ENCODE measurements at regions not wholly inside any gene's neighbourhood (a gene's known extent, or its start where the extent isn't known, plus 50 kb on each side); places are given as distances from the start of the nearest gene placed in this dataset.

GRCh38 chr9:89739916-89740315 is 135.1 kb downstream of the GADD45G start:
- Histone ChIP-seq H3K9me3 (ENCODE audit: control insufficient read depth, insufficient read depth, low read depth, low read length) (no peaks in the 10 kb centered on the region), H3K4me1 (ENCODE audit: control insufficient read depth, insufficient read depth, low read length) (no peaks in the 10 kb centered on the region), H3K27ac (ENCODE audit: extremely low read depth, low read depth, low read length) (no peak overlapping the region), H3K36me3 (ENCODE audit: control insufficient read depth in 2 of 2, insufficient read depth in 1 of 2, low read length in 2 of 2) (no peaks in the 10 kb centered on the region), H3K4me3 (ENCODE audit: low read depth, low read length) (no peak overlapping the region)
- TF ChIP-seq ZSCAN4 (tag by site-specific recombination; IDR thresholded peaks at IDR 0.05) (no peak), ZNF585B (tag by site-specific recombination; IDR thresholded peaks at IDR 0.05) (no peak), ZNF561 (tag by site-specific recombination; IDR thresholded peaks at IDR 0.05; ENCODE audit: borderline replicate concordance) (no peak), ZNF664 (tag by site-specific recombination; IDR thresholded peaks at IDR 0.05) (no peak), HOXA7 (CRISPR knock-in tag; IDR thresholded peaks at IDR 0.05; ENCODE audit: borderline replicate concordance) (no peak), ZNF776 (tag by site-specific recombination; IDR thresholded peaks at IDR 0.05; ENCODE audit: borderline replicate concordance) (no peak), KLF1 (tag by site-specific recombination; IDR thresholded peaks at IDR 0.05) (no peak), ZNF48 (tag by site-specific recombination; IDR thresholded peaks at IDR 0.05) (no peak), ZNF791 (tag by site-specific recombination; IDR thresholded peaks at IDR 0.05) (no peak)
- ChIA-PET CTCF (interaction anchor here (1.3 to 2.7 kb wide), 2 partner anchors 10 to 137 kb away, joined by 6 to 19 read pairs; no protein-coding TSS in a partner anchor), POLR2A (no interaction called here)

GRCh38 chr9:89740722-89741121 is 135.9 kb downstream of the GADD45G start:
- no peak overlapping the region for H3K27ac ChIP-seq (ENCODE audit: extremely low read depth, low read depth, low read length)
- no peaks in the 10 kb centered on the region for H3K36me3 ChIP-seq (ENCODE audit: control insufficient read depth in 2 of 2, insufficient read depth in 1 of 2, low read length in 2 of 2)
- no peaks in the 10 kb centered on the region for H3K9me3 ChIP-seq (ENCODE audit: control insufficient read depth, insufficient read depth, low read depth, low read length)
- no peak overlapping the region for H3K4me3 ChIP-seq (ENCODE audit: low read depth, low read length)
- ChIA-PET POLR2A (no interaction called here), CTCF (no interaction called here)
- no peak for TF ChIP-seq CTCF (tag by site-specific recombination; IDR thresholded peaks at IDR 0.05)
- TF ChIP-seq ZNF530 (tag by site-specific recombination; IDR thresholded peaks at IDR 0.05; ENCODE audit: low read depth), result no peak
- TF ChIP-seq REPIN1 (tag by site-specific recombination; IDR thresholded peaks at IDR 0.05; ENCODE audit: low read depth), result no peak
- TF ChIP-seq ZNF677 (tag by site-specific recombination; IDR thresholded peaks at IDR 0.05), result no peak
- TF ChIP-seq ZNF404 (tag by site-specific recombination; IDR thresholded peaks at IDR 0.05), result no peak
- no peak for TF ChIP-seq ZNF580 (tag by site-specific recombination; IDR thresholded peaks at IDR 0.05)
- no peak for TF ChIP-seq HOXA7 (CRISPR knock-in tag; IDR thresholded peaks at IDR 0.05; ENCODE audit: borderline replicate concordance)
- TF ChIP-seq ZNF558 (tag by site-specific recombination; IDR thresholded peaks at IDR 0.05), result no peak
- no peak for TF ChIP-seq SCRT1 (tag by site-specific recombination; IDR thresholded peaks at IDR 0.05; ENCODE audit: borderline replicate concordance)
- no peak for TF ChIP-seq ZNF223 (tag by site-specific recombination; IDR thresholded peaks at IDR 0.05)
- TF ChIP-seq ZNF843 (tag by site-specific recombination; IDR thresholded peaks at IDR 0.05), result no peak
- no peak for TF ChIP-seq ZNF514 (tag by site-specific recombination; IDR thresholded peaks at IDR 0.05)
- no peak for TF ChIP-seq PRDM4 (tag by site-specific recombination; IDR thresholded peaks at IDR 0.05)
- TF ChIP-seq ZNF837 (tag by site-specific recombination; IDR thresholded peaks at IDR 0.05), result no peak
- TF ChIP-seq ZNF792 (tag by site-specific recombination; IDR thresholded peaks at IDR 0.05), result no peak
- TF ChIP-seq ZBTB26 (tag by site-specific recombination; optimal IDR thresholded peaks at IDR 0.05), result no peak
- TF ChIP-seq ZNF488 (tag by site-specific recombination; IDR thresholded peaks at IDR 0.05), result no peak
- TF ChIP-seq SP3 (tag by site-specific recombination; IDR thresholded peaks at IDR 0.05), result no peak
- no peak for TF ChIP-seq GLIS2 (tag by site-specific recombination; IDR thresholded peaks at IDR 0.05)
- H3K4me1 ChIP-seq (ENCODE audit: control insufficient read depth, insufficient read depth, low read length), result no peaks in the 10 kb centered on the region
